GM19043 (cell line): ENCODE measurements at regions not wholly inside any gene's neighbourhood (a gene's known extent, or its start where the extent isn't known, plus 50 kb on each side); places are given as distances from the start of the nearest gene placed in this dataset.
"Not testable (repeated sequence)": the region's sequence is repeated elsewhere in the genome, so short reads cannot be mapped to it uniquely, and the experiment has no call there.

Experiments
- ATAC-seq: cut with Tn5 transposase; IDR thresholded peaks from one replicate; pipeline ENCODE4 v1.9.1; 2021; ENCODE audit warnings: low read depth; ENCODE audit not compliant: unreplicated experiment

DNA sequence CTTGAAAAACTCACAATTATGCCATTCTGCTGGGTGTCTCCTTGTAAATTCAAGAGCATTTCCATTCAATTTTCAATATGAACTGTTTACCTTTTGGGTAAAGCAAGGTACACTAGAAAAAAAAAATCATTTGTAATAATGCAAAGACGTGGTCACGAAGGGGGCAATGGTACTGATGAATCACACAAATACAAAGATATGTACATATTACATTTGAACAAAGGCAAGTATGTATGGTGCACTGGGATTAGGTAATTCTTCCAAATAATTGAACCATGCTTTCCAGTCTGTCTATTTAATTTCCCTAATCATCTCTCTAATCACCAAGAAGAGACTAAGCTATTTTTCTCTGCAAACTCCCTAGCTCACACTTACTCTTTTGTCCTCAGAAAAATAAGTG lies 63.4 kb upstream of the RNF38 start:
- no peak for ATAC-seq

DNA sequence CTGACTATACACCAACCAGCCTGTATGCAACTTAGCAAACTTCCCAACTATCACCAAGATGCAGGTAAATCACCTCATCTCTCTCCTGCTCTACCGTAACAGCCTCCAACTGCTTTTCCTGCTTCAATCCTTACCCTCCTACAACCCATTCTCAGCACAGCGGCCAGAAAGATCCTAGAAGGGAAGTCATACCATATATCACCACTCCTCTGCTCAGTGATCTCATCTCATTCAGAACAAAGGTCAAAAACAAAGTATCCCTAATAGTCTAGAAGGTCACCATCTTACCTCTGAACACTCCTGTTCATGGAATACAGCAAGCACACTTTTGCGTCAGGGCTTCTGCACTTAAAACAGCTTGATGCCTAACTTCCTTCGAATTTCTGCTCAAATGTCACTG lies 62.2 kb upstream of the RNF38 start:
- no peak for ATAC-seq

- no peak for ATAC-seq
Observed at GRCh38 chr9:36461323-36461722, 61.3 kb upstream of the RNF38 start.

DNA sequence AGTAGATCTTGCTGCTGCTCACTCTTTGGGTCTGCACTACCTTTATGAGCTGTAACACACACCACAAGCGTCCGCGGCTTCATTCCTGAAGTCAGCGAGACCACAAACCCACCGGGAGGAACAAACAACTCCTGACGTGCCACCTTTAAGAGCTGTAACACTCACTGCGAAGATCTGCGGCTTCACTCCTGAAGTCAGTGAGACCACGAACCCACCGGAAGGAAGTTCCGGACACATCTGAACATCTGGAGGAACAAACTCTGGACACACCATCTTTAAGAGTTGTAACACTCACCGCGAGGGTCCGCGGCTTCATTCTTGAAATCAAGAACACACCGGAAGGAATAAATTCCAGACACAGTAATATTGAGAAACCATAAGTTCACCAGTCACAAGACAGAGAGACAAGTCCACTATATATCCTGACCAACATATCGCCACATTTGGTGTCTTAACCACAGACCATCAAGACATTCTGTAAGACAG lies 58.4 kb upstream of the RNF38 start:
- ATAC-seq, result not testable (repeated sequence)

DNA sequence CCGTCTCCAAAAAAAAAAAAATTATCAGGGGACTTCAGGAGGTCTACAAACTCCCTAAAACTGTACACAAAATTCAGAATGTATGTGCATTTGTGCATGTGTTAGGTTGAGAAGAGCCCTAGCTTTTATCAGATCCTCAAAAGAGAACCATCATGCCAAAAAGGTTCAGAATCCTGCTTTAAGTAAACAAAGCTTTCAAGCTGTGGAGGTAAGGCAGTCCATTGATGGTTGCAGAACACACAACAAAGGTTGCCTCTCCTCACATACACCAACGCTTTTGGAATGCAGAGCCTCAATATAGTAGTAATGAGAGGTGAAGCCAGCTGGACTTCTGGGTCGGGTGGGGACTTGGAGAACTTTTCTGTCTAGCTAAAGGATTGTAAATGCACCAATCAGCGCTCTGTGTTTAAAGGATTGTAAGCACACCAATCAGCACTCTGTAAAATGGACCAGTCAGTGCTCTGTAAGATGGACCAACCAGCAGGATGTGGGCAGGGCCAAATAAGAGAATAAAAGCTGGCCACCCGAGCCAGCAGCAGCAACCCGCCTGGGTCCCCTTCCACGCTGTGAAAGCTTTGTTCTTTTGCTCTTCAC lies 57.9 kb upstream of the RNF38 start:
- no peak for ATAC-seq

DNA sequence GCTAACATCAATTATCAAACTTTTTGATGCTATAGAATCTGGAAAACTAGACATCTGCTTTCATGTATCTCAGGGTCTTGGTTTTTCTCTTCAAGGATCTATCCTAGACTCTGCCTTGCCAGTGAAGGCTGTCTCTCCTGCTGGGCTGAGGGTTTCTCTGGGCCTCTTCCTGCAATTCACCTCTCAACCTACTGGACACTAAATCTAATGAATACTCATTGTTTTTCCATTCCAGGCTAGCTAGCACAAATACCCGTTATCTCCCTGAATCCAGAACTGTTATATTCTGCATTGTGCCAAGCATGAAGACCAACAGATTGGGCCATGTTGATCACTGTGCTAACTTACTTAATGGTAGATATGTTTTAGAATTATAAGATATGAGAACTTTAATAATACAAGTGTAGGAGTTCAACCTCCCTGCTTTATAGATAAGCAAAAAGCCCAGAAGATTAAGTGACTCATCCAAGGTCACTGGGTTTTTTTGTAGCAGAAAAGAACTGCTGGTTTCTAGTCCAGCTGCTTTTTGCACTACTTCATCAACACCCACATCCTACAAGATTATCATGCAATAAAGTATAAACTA lies 56.5 kb upstream of the RNF38 start:
- no peak for ATAC-seq

DNA sequence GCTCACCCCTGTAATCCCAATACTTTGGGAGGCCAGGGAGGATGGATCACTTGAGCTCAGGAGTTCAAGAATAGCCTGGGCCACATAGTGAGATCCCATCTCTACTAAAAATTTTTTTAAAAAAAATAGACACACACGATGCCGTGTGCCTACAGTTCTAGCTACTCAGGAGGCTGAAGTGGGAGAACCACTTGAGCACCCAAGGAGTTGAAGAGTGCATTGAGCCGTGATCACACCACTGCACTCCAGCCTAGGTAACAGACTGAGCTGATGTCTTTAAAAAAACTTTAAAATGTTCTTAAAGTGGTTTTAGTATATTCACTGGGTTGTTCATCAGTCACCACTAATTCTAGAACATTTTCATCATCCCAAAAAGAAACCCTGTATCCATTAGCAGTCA lies 51.9 kb upstream of the RNF38 start:
- ATAC-seq, result no peak

DNA sequence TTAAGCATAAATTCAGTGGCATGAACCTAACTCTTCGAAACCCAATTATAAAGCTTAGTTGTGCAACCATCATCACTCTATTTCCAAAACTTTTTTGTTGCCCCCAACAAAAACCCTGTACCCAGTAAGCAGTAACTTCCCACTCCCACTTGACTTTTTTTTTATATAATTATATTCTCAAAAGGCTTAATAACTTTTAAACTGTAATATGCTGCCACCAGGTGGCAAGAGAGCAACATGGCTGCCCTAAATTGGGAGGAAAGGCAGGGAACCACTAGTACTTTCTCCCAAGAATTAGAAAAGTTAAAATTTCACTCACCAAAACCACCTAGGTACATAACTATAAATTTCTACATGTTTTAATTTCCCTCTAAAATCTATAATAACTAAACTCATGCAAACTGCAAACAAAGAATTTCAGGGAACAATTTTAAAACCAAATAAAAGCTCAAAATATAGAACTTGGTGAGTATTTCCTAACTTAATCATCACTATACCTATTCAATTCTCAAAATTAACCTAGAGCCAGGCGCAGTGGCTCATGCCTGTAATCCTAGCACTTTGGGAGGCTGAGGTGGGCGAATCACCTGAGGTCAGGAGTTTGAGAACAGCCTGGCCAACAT lies 50.2 kb upstream of the RNF38 start:
- no peak for ATAC-seq
